CD4-positive, alpha-beta T cell treated with Interleukin-6 for 4 hours (primary cell): ENCODE measurements at regions not wholly inside any gene's neighbourhood (a gene's known extent, or its start where the extent isn't known, plus 50 kb on each side); places are given as distances from the start of the nearest gene placed in this dataset.
"Not testable (repeated sequence)": the region's sequence is repeated elsewhere in the genome, so short reads cannot be mapped to it uniquely, and the experiment has no call there.

Experiments used
- DNase-seq: peaks from one replicate; pipeline ENCODE4 v3.0.0-alpha.2; 2020; ENCODE audit warnings: mixed read lengths

DNA sequence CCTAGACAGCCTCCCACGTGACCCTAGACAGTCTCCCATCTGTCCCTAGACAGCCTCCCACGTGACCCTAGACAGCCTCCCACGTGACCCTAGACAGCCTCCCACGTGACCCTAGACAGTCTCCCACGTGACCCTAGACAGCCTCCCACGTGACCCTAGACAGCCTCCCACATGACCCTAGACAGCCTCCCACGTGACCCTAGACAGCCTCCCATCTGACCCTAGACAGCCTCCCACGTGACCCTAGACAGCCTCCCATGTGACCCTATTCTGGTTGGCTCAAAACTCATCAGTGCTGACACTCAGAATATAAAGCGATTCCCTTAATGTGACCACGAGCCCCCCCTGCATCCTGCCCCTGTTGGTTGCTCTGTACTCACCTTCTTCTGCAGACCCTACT is 224.7 kb upstream of the TMEM132C start:
- DNase-seq = not testable (repeated sequence)

DNA sequence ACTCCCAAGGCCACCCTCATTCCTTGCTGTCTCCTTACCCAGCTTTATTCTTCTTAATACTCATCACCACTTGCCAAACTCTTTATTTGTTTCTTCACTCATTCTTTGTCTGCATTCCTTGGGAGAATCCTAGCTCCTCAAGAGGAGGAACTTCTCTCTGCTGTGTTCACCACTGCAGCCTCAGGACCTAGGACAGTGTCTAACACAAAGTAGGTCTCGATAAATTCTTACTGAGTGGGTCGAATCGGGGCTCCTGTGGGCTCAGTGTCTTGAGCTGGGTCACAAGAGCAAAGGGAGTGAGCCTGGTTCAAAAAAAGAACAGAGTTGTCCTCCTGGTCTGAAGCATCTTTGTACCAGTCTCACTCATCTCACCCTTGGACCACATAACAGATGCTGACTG is 224.1 kb upstream of the TMEM132C start:
- DNase-seq = no peak

DNA sequence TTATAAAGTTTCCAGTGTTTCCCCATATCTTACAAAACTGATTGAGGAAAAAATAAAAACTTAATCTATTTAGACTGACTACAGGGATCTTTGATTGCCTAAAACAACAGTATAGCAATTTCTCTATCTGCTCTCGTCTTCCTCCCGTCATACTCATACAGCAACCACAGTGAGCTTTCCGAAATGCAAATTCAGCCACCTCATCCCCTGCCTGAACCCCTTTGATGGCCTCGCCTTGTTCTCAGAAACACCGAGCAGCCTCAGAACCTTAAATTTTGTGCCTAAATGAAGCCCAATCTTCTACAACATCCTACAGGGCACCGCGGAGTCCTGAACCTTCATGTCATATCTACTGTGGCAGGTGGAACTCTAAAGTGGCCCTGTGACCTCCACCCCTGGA is 223.7 kb upstream of the TMEM132C start:
- DNase-seq = no peak

DNA sequence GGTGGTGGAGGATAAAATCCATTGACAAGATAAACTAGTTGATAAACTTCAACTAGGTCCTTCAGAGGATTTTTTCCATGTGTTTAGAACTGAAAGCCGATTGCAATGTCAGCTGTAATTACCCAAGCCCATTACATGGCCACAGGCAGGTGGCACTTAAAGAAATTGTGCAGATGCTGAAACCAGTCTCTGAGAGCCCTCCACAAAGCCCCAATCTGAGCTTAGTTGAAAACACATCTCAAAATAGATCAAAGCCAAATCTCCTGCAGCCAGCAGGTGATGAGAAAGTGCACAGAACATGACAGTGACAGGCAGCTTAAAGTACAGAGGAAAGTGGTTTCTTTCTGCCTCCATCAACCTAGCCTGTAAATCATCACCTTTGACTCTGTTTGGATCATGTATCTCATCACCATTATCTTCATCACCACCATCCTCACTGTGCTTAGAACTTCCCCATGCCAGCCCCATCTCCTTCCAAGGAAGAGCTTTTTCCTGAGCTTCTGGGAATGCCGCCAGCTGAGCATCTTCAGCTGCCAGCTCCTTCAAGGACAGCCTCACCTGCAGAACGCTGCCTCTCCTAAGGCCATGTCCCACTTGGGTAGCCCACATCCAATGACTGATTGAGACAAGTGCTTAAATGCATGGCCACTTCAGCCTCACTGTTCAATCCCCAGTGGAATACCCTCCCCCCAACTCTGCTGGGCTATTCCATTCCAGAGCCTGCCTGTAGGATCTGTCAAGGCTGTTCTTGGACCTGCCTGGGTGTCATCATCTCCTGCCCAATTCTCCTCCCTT is 219.5 kb upstream of the TMEM132C start:
- no peak for DNase-seq

DNA sequence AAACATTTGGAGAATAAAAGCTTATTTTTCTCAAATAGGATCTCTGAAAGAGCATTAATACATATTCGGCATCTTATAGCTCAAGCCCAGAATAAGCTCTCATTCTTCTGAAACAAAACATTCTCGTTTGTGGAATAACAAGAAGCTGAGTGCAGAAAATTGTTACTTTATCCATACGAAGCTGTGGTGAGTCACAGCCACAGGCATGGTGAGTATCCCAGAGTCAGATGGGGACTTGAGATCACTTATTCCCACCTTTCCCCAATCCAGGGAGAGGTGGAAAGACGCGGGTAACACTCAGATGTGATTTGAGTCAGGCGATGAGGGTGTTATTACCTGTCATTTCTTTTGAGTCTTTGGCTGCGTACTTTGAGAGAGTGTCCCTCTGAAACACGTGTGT is 214.6 kb upstream of the TMEM132C start:
- no peak for DNase-seq

DNA sequence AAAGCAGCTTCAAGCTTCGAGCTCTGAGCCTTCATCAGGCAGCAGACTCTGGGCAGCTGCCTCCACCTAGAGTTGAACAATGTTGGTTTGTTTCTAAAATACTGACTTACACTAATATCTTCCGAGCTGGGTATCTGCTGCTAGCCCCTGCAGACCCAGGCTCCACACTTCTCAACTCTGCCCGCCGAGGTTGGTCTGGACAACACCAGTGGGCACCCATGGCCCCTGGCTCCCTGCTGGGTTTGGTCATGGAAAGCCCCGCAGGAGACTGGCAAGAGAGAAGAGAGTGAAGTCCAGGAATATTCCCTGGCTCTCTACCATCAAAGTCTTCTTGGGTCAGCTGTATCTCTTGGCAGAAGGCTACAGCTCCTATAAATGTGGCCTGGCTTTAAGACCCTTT is 214.2 kb upstream of the TMEM132C start:
- no peak for DNase-seq

DNA sequence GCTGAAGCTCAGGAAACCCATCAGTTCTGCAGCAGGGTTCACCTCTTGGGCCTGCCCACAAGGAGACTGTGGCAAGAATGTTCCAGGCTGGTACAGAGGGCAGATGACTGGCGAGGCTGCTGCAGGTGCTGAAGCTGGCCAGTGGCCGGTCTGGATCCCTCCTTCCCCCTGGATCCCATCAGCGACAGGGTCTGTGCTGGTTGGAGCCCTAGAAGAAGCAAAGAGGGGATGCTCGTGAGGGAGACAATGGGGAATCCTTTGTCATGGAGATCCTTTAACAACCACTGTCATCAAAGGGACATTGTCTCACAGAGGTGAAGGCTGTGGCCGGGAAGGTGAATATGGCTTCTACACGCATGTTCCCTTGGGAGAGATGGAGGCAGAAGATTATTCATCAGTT is 211.4 kb upstream of the TMEM132C start:
- DNase-seq = no peak

DNA sequence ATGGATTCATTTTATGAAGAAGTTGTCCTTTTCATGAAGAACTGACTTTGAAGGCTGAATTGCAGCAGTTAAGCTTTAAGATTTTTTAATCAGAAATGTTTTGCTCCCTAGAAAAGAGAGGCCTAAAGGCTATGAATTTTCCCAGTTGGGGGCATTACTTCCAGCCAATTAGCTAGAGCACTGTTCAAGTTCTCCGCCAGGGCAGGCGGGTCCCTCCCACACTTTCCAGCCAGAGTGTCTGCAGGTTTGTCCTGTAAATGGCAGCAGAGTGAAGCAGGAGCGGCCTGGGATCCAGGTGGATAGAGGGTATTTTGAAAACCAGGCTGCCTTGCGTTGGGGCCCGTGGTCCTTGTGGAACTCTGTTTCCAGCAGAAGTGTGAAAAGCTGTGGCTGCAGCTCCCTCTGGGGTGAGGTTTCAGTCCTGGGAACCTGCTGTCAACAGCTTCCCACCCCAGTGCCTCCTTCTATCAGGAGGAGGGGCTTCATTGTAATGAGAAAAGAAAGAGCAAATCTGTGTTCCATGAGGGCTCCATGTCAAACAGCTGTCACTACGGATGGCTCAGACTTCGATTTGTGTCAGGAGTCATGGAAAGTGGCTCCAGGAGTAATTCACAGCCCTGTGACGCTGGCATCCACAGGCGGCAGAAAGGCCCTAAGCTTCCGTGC is 210.7 kb upstream of the TMEM132C start:
- no peak for DNase-seq

DNA sequence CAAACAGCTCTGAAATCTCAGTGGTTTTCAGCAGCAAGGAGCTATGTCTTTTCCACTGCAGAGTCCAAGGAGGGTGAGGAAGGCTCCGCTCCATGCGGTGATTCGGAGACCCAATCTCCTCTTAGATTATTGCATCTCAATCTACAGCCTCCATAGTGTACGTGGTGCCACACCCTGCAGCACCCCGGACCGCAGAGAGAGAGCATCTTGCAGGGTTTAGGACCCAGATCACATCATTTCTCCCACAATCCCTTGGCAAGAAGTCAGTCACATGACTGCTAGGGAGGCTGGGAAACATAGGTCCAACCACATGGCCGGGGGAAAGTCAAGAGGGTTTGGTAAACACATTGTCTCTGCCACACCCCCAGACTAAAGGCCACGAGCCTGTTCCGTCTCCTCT is 209.4 kb upstream of the TMEM132C start:
- DNase-seq = no peak

DNA sequence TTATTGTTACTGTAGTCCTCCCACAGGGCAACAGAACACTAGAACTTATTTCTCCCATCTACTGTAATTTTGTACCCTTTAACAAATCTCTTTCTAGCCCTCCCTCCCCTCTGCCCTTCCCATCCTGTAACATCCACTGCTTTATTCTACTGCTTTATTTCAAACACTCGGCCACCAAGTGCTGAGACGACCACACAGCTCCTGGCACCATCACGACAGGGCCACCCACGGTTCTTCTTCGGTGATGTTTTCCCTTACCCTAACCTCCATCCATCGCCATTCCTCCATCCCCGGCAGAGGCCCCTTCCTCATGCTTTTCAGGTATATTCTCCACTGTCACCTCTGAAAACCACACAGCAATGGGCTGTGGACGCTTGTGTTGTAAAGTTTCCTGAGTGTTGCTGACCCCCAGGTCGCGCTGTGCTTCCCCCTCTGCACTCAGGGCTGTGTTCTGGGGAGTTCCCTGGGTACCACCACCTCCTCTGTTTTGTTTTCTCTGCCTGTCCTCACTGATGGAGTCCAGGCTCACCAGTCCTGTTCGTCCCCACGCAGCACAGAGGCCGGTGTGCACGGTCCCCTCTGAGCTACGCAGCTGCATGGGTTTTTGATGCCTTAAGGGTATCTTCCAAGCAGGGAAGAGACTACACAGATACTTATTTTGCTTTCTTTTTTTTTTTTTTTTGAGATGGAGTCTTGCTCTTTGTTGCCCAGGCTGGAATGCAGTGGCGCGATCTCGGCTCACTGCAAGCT is 207.2 kb upstream of the TMEM132C start:
- DNase-seq = no peak

DNA sequence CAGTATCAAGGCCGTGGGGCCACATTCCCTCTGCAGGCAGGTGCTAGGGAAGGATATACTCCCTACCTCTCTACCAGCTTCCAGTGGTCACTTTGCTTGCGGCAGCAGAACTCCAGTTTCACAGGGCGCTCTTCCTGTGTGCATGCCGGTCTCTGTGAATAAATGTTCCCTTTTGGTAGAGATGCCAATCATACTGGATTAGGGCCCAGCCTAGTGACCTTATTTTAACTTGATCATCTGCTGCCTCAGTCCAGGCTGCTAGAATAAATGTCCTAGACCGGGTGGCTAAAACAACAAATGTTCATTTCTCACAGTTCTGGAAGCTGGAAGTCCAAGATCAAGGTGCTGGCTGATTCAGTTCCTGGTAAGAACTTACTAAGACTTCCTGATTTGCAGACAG is 198.8 kb upstream of the TMEM132C start:
- no peak for DNase-seq

DNA sequence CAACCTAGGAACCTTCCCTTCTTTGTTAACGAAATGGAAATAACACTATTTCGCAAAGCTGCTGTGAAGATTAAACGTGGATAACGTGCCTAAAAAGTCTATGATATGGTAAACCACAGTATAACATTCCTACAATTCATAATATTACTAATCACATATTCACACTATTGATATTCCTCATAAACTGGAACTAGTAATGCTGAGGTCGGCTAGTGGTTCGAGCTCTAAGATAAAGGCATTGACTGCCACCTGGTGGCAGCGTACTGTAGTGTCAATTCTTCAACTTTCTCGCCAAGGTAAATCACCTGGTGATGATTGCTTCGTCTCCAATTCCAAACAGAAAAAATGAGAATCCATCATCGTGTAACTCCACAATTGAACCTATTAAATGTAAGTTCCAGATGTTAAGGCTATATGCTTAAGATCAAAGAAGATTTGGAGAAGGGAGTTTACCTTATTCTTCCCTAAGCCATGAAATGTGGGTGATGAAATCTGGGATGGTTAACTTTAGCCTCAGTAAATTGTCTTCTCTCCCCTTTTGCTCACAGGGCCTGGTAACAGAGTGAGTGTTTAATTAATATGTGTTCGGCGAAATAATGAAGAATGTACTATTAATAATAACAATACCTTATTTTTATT is 197.5 kb upstream of the TMEM132C start:
- DNase-seq = no peak

DNA sequence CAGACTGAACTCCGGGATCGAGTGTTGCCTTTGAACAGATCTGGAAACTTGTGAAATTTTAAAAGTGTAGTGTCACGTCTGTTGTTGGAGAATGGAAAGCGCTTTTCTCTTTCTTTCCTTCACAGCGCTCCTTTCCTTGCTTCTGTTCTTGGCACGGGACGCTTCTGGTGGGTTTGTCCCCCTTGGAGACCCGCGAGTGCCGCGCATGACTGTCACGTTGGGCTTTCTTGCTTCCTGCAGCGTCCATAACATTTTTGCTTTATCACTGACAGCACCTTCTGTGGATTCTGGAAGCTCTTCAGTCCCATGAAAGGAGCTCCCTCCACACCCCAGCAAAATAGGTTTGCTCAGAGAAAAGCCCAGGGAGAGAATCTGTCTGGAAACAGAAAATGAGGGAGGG is 193.0 kb upstream of the TMEM132C start:
- DNase-seq = no peak

DNA sequence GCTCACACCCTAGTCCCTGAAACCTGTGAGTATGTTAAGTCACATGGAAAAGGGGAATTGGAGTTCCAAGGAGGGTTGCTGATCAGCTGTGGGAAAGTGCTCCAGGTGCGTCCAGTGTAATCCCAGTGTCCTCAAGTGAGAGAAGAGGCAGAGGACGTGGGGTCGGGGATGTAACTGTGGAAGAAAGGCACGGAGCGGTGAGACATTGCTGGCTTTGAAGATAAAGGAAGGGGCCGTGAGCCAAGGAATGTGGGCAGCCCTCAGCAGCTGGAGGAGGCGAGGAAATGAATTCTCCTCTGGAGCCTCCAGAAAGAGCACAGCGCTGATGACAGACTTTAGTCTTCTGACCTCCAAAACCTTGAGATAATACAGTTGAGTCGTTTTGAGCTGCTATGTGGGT is 191.6 kb upstream of the TMEM132C start:
- no peak for DNase-seq

DNA sequence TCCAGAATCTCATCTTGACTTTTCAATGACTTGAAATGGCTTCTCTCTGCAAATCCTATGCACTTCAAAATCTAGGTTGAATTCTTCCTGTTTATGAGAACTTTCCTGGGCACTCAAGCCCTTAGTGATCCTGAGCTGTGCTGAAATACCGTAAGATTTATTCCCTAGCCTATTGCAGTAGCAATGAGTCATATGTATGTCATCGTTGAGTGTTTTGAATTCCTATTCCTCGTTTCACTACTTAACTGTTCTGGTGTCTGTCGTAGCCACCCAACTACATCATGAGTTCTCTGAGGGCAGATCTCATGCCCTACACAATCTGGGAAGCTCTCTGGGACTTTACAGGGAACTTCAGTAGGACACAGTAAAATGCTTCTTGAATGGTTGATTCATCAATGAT is 190.8 kb upstream of the TMEM132C start:
- no peak for DNase-seq

DNA sequence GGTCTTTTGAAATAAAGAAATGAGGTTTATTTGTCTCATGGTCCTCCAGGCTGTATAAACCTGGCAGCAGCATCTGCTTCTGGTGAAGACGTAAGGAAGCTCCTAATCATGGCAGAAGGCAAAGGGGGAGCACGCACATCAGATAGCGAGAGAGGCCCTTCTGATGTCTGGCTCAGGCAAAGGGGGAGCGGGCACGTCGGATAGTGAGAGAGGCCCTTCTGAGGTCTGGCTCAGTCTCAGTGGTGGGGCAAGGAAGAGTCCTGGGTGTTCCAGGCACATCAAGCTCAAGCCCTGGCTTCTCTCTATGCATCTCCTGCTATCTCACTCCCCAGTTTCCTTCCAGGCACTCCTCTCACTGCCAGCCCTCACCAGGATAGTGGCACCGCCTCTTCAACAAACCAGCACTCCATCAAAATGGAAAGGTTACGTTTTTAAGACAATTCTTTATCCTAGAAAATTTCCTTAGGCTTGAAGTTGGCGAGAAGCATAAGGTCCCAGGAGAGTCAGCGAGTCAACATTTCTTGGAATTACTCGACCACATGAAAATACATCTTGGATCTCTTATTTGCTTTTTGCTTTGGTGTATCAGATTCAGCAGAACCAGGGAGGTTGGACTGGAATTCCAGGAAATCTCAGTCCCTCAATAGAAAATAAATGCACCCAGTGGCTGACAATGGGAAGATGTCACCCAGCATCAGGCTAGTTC is 189.6 kb upstream of the TMEM132C start:
- no peak for DNase-seq

DNA sequence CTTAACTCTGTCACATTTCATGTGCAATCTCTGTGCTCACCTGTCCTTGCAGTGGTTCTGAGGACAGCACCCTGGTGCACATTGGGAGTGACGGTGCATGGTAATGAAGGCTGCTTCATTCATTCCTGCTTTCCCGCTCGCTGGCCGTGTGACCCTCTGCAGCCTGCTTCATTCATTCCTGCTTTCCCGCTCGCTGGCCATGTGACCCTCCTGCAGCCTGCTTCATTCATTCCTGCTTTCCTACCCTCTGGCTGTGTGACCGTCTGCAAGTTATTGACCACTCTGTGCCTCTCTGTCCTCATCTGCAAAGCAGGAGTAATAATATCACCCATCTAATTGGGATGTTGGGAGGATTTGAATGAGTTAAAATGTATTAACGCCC is 189.1 kb upstream of the TMEM132C start:
- no peak for DNase-seq

DNA sequence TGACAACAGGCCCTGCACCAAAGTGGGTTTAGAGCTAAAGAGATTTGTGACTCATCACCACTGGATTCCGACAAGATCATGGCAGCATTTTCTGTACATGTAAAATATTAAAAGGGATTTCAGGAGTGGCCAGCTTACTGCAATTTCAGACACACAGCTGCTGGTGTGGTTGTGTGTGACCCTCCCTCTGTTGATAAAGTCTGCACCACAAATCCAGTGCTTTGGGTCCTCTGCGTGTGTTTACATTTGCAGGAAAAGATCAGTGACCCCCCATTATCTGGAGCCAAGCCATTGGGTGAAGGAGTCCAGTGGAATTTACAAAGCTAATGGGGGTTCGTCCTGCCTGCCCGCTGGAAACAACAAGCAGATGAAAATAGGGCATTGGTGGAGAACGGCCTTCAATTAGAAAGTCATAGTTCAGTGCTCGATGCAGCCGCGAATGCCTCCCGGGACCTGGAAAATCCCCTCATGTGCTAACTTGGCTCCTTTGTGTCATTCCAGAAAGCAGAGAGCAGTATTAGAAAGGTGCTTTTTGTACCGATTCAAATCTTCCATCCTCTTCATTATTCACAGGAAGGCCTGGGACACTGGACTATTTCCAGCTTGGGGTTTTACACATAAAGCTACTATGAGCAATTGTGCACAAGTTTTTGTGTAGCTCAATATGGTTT is 188.5 kb upstream of the TMEM132C start:
- no peak for DNase-seq

DNA sequence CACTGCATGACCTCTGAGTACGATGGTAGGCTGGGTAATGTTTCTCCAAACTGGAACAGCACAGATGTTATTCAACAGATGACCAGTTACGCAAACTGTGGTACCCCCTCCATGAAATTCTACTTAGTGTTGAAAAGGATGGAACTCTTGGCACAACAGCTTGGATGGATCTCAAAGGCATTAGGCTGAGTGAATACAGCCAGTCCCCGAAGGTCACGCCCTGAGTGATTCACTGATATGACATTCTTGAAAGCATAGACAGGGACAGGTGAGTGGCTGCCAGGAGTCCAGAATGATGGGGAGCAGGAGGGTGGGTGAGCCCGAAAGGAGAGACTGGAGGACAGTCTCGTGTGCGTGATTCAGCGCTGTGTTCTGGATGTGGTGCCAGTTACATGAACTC is 187.5 kb upstream of the TMEM132C start:
- no peak for DNase-seq

DNA sequence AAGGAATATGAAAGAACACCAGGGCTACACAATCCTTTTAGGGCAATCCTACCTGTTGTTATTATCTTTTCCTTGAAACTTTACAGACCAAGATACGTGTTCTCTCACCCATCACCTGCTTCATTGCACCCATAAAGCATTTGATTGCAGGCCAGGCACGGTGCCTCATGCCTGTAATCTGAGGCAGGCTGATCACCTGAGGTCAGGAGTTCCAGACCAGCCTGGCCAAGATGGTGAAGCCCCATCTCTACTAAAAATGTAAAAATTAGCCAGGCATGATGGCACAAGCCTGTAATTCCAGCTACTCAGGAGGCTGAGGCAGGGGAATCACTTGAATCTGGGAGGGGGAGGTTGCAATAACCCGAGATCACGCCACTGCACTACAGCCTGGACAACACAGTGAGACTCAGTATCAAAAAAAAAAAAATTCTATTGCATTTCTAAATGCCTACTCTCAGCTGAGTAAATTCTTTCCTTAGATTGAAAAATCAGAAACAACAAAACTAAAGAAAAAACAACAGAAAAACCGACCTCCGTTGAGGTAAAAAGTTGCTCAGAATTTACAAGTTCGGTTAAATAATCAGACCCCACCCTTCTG is 183.7 kb upstream of the TMEM132C start:
- no peak for DNase-seq

DNA sequence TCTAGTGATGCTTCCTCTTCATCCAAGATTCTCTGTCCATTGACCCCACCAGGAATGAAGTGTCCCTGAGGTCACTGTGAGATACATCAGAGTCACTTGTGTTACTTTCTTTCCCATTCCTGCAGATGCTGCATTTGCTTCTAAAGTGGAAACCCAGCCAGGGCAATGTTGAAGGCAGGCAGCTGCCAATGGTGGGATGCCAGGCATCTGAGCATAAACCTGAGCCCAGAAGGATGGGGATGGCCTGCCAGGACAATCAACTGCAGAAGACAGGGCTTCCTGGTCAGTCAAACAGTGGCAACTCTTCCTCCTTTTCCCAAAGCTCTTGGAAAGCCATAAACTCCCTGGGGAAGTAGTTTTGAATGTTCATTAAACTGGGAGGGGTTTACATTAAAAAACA is 178.0 kb upstream of the TMEM132C start:
- DNase-seq = no peak

DNA sequence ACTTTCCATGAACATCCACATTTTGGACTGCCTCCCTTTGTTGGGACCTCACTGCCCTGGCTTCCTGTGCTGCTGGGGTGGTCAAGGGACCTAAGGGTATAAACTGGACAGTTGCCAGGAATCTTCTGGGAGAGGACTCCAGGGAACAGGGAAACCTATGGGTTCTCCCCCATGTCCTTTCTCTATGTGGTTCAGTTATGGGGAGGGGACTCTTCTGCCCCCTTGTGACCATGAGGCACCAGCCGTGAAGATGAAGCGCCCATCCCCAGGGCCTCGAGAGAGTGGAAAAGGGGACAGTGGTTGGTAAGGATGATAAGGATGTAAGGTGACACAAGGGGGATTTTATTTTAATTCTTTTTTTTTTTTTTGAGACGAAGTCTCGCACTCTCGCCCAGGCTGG is 177.0 kb upstream of the TMEM132C start:
- no peak for DNase-seq
